ENCODE measurements at regions not wholly inside any gene's neighbourhood (a gene's known extent, or its start where the extent isn't known, plus 50 kb on each side); places are given as distances from the start of the nearest gene placed in this dataset.

DNA sequence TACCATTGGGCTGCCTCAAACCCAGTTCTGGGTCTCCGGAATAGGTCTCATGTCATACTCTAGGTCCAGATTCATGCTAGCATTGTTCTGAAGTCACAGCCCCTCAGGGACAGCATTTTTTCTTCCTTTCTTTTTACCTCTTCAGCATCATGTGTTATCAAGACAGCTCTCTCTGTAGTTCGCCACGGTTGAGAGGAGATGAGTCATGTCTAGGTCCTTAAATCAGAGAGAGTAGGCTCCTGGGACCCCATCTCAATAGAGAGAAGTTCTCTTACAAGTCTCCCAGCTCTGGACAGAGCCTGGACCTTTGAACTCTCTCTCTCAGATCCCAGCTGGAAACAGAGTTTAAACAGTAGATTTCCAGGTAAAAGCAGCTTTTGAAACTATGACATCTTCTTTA, 332.4 kb upstream of the CD180 start:
- 67% methylated on average over 3 of the region's 3 CpGs for WGBS (ENCODE audit: low lambda C conversion rate, missing lambda C conversion rate)

DNA sequence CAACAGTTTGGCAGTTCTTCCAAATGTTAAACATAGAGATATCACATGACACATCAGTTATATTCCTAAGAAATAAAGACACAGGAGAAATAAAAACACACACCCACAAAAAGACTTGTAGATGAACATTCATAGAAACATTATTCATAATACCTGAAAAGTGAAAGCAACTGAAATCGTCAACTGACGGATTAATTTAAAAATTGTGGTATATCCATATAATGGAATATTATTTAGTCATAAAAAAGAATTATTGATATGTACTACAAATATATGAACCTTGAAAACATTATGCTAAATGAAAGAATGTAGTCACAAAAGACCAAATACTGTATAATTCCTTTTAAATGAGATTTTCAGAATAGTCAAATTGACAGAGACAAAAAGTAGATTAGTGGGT, 330.2 kb upstream of the CD180 start:
- H3K9me3 ChIP-seq (ENCODE audit: low read depth) = peaks cover 4% of the 10 kb centered on the region
- no peak overlapping the region for H3K27ac ChIP-seq
- no peak overlapping the region for H3K4me3 ChIP-seq
- DNase-seq (ENCODE audit: low spot score) = no peak
- no peaks in the 10 kb centered on the region for H4K20me1 ChIP-seq (ENCODE audit: insufficient read depth, poor library complexity, severe bottlenecking)
- H3K9me2 ChIP-seq (replicated peaks; ENCODE audit: insufficient read depth) = no peaks in the 10 kb centered on the region
- H3K36me3 ChIP-seq (replicated peaks; ENCODE audit: insufficient read depth, low read depth) = peaks cover 4% of the 10 kb centered on the region
- TF ChIP-seq, protein P1, sequence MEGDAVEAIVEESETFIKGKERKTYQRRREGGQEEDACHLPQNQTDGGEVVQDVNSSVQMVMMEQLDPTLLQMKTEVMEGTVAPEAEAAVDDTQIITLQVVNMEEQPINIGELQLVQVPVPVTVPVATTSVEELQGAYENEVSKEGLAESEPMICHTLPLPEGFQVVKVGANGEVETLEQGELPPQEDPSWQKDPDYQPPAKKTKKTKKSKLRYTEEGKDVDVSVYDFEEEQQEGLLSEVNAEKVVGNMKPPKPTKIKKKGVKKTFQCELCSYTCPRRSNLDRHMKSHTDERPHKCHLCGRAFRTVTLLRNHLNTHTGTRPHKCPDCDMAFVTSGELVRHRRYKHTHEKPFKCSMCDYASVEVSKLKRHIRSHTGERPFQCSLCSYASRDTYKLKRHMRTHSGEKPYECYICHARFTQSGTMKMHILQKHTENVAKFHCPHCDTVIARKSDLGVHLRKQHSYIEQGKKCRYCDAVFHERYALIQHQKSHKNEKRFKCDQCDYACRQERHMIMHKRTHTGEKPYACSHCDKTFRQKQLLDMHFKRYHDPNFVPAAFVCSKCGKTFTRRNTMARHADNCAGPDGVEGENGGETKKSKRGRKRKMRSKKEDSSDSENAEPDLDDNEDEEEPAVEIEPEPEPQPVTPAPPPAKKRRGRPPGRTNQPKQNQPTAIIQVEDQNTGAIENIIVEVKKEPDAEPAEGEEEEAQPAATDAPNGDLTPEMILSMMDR (IDR thresholded peaks at IDR 0.05; ENCODE audit: poor library complexity) = no peak
- TF ChIP-seq EZH2 (IDR thresholded peaks at IDR 0.05; ENCODE audit: borderline replicate concordance) (no peak), EZH2phosphoT487 (IDR thresholded peaks at IDR 0.05; ENCODE audit: low read depth, severe bottlenecking, unreplicated experiment) (no peak)
- no peaks in the 10 kb centered on the region for H3K79me2 ChIP-seq
- H3K4me2 ChIP-seq = no peak overlapping the region
- WGBS (ENCODE audit: low lambda C conversion rate, missing lambda C conversion rate) = 100% methylated on average over 2 of the region's 2 CpGs
- peaks cover 5% of the 10 kb centered on the region for H3K4me1 ChIP-seq (ENCODE audit: insufficient read depth)
- no peak overlapping the region for H2AFZ ChIP-seq
- no peaks in the 10 kb centered on the region for H3K27me3 ChIP-seq

More for the DNA sequence above, 332.4 kb upstream of the CD180 start:
- Histone ChIP-seq H4K20me1 (ENCODE audit: insufficient read depth, poor library complexity, severe bottlenecking) (no peaks in the 10 kb centered on the region), H3K4me1 (ENCODE audit: insufficient read depth) (peaks cover 20% of the 10 kb centered on the region), H3K9me2 (replicated peaks; ENCODE audit: insufficient read depth) (no peaks in the 10 kb centered on the region), H3K36me3 (replicated peaks; ENCODE audit: insufficient read depth, low read depth) (peaks cover 4% of the 10 kb centered on the region), H3K27ac (no peak overlapping the region), H2AFZ (no peak overlapping the region), H3K79me2 (no peaks in the 10 kb centered on the region), H3K4me3 (no peak overlapping the region), H3K4me2 (no peak overlapping the region), H3K27me3 (no peaks in the 10 kb centered on the region), H3K9me3 (ENCODE audit: low read depth) (peaks cover 4% of the 10 kb centered on the region)
- DNase-seq (ENCODE audit: low spot score) = no peak
- TF ChIP-seq, protein P1 (IDR thresholded peaks at IDR 0.05; ENCODE audit: poor library complexity) = no peak
- TF ChIP-seq EZH2 (IDR thresholded peaks at IDR 0.05; ENCODE audit: borderline replicate concordance) (no peak), EZH2phosphoT487 (IDR thresholded peaks at IDR 0.05; ENCODE audit: low read depth, severe bottlenecking, unreplicated experiment) (no peak)

DNA sequence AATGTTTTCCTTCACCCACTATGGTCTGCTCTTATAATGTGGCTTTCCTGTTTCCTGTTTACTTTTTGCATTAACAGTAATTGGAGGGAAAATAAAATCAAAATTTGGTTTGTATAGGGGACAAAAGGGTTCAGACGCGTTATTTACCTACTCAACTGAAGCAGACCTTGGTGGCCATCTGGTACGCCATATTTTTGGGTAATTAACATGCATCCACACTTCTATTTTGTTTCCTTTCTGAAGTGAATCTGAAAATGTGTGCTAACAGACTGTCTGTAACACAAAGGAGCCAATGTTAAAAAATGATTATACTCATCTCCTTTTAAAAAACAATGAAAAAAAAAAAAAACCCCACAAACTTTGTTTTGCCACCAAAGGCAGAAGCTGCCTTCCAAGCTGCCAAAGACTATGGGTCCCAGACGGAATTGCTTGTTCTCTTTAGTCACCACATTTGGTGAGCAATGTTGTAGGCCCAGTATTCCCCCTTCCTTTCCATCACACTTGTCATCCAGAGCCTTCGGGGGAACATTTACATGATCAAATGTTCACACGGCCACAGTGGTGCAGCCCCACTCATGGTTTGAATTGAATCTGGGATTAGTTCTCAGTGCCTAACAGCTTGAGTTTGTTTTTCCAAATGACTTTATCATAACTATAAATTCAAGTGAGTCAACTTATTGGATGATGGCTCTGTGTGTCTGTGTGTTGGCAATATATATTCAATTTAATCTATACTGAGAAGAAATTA, 323.7 kb upstream of the CD180 start:
- H3K36me3 ChIP-seq (replicated peaks; ENCODE audit: insufficient read depth, low read depth) = no peaks in the 10 kb centered on the region
- H3K9me3 ChIP-seq (ENCODE audit: low read depth) = no peaks in the 10 kb centered on the region
- 83% methylated on average over 6 of the region's 6 CpGs for WGBS (ENCODE audit: low lambda C conversion rate, missing lambda C conversion rate)
- no peaks in the 10 kb centered on the region for H4K20me1 ChIP-seq (ENCODE audit: insufficient read depth, poor library complexity, severe bottlenecking)
- H3K4me3 ChIP-seq = no peak overlapping the region
- no peak for TF ChIP-seq EZH2phosphoT487 (IDR thresholded peaks at IDR 0.05; ENCODE audit: low read depth, severe bottlenecking, unreplicated experiment)
- no peak for TF ChIP-seq EZH2 (IDR thresholded peaks at IDR 0.05; ENCODE audit: borderline replicate concordance)
- TF ChIP-seq, protein P1 (IDR thresholded peaks at IDR 0.05; ENCODE audit: poor library complexity) = no peak
- H3K9me2 ChIP-seq (replicated peaks; ENCODE audit: insufficient read depth) = no peaks in the 10 kb centered on the region
- no peaks in the 10 kb centered on the region for H3K27me3 ChIP-seq
- no peak for DNase-seq (ENCODE audit: low spot score)
- no peak overlapping the region for H2AFZ ChIP-seq
- H3K79me2 ChIP-seq = no peaks in the 10 kb centered on the region
- H3K4me2 ChIP-seq = no peak overlapping the region
- no peak overlapping the region for H3K27ac ChIP-seq
- no peaks in the 10 kb centered on the region for H3K4me1 ChIP-seq (ENCODE audit: insufficient read depth)

Measured in hepatocyte (in vitro differentiated cells).